ENCODE measurements at regions not wholly inside any gene's neighbourhood (a gene's known extent, or its start where the extent isn't known, plus 50 kb on each side); places are given as distances from the start of the nearest gene placed in this dataset.

DNA sequence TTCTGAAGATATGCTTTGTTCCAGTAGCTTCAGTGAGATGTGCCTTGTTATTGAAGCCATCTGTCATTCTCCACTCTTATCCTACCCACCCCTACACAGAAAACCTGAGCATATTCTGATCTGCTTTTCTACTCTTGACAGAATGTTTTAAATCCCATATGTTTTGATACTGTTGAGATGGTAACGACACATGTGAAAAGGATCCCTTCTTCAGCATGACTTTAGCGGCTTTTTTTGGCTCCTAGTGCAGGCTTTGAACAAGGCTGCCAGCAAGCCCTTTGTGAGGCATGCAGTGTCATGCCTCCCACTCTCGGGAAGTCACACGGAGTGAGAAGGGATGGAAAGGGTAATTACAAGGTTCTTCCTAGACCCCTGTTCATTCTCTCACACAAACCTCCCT, 228.8 kb upstream of the RGS6 start:
- TF ChIP-seq CTCF (IDR thresholded peaks at IDR 0.05) (no peak), POLR2A (IDR thresholded peaks at IDR 0.05) (no peak)

Data from stomach (tissue), 4 donors.